Parathyroid adenoma (tissue), 2 donors: ENCODE measurements at regions not wholly inside any gene's neighbourhood (a gene's known extent, or its start where the extent isn't known, plus 50 kb on each side); places are given as distances from the start of the nearest gene placed in this dataset.

Source experiments
- H2AFZ ChIP-seq: fragments of 300-600 bp; sonication (generic); one replicate; pipeline ENCODE4 v1.7.0; 2017; ENCODE audit warnings: antibody characterized with exemption, mild to moderate bottlenecking
- H3K27ac ChIP-seq: fragments of 300-600 bp; sonication (generic); one replicate; pipeline ENCODE4 v1.7.0; 2017
- H3K27me3 ChIP-seq: fragments of 300-600 bp; sonication (generic); one replicate; pipeline ENCODE4 v1.7.0; 2017; ENCODE audit warnings: low read length; ENCODE audit not compliant: control insufficient read depth, insufficient read depth
- H3K36me3 ChIP-seq: fragments of 300-600 bp; sonication (generic); one replicate; pipeline ENCODE4 v1.7.0; 2017; ENCODE audit warnings: low read length; ENCODE audit not compliant: control insufficient read depth, insufficient read depth
- H3K4me1 ChIP-seq: fragments of 300-600 bp; sonication (generic); one replicate; pipeline ENCODE4 v1.7.0; 2017; ENCODE audit warnings: control low read depth
- H3K4me2 ChIP-seq: fragments of 300-600 bp; sonication (generic); one replicate; pipeline ENCODE4 v1.7.0; 2017; ENCODE audit warnings: low read length
- H3K4me3 ChIP-seq: fragments of 300-600 bp; sonication (generic); one replicate; pipeline ENCODE4 v1.7.0; 2017; ENCODE audit warnings: low read depth, low read length
- H3K79me2 ChIP-seq: fragments of 300-600 bp; sonication (generic); one replicate; pipeline ENCODE4 v1.7.0; 2017; ENCODE audit warnings: control low read depth
- H3K9ac ChIP-seq: fragments of 300-600 bp; sonication (generic); one replicate; pipeline ENCODE4 v1.7.0; 2017; ENCODE audit warnings: mild to moderate bottlenecking
- H3K9me3 ChIP-seq: fragments of 300-600 bp; sonication (generic); one replicate; pipeline ENCODE4 v1.7.0; 2017; ENCODE audit warnings: low read length; ENCODE audit not compliant: control insufficient read depth
- CTCF ChIP-seq: fragments of 300-600 bp; sonication (generic); IDR thresholded peaks from one replicate; pipeline ENCODE4 v1.7.0; 2017; ENCODE audit warnings: antibody characterized with exemption, mild to moderate bottlenecking
- donor health status: primary hyperparathyroidism.

GRCh38 chr10:78295242-78295641 is 261.6 kb downstream of the RPS24 start:
- no peak overlapping the region for H2AFZ ChIP-seq
- no peak overlapping the region for H3K4me3 ChIP-seq
- peaks cover 13% of the 10 kb centered on the region for H3K4me1 ChIP-seq
- no peak overlapping the region for H3K4me2 ChIP-seq
- no peak overlapping the region for H3K27ac ChIP-seq
- TF ChIP-seq CTCF, result no peak
- no peaks in the 10 kb centered on the region for H3K9me3 ChIP-seq
- H3K9ac ChIP-seq, result no peak overlapping the region
- no peaks in the 10 kb centered on the region for H3K36me3 ChIP-seq
- H3K79me2 ChIP-seq, result no peaks in the 10 kb centered on the region
- H3K27me3 ChIP-seq, result no peaks in the 10 kb centered on the region

GRCh38 chr10:78296785-78297184 is 263.1 kb downstream of the RPS24 start:
- no peak overlapping the region for H3K4me2 ChIP-seq
- no peaks in the 10 kb centered on the region for H3K36me3 ChIP-seq
- H3K79me2 ChIP-seq, result no peaks in the 10 kb centered on the region
- H3K9me3 ChIP-seq, result no peaks in the 10 kb centered on the region
- H3K9ac ChIP-seq, result no peak overlapping the region
- H3K4me3 ChIP-seq, result no peak overlapping the region
- no peak overlapping the region for H3K27ac ChIP-seq
- peaks cover 15% of the 10 kb centered on the region for H3K4me1 ChIP-seq
- no peak for TF ChIP-seq CTCF
- no peaks in the 10 kb centered on the region for H3K27me3 ChIP-seq
- no peak overlapping the region for H2AFZ ChIP-seq

GRCh38 chr10:78297997-78298396 is 264.3 kb downstream of the RPS24 start:
- no peaks in the 10 kb centered on the region for H3K36me3 ChIP-seq
- H3K27ac ChIP-seq, result no peak overlapping the region
- H3K4me3 ChIP-seq, result no peak overlapping the region
- TF ChIP-seq CTCF, result no peak
- H3K9me3 ChIP-seq, result no peaks in the 10 kb centered on the region
- no peaks in the 10 kb centered on the region for H3K27me3 ChIP-seq
- peaks cover 23% of the 10 kb centered on the region for H3K4me1 ChIP-seq
- H3K9ac ChIP-seq, result no peak overlapping the region
- no peak overlapping the region for H2AFZ ChIP-seq
- H3K79me2 ChIP-seq, result no peaks in the 10 kb centered on the region
- H3K4me2 ChIP-seq, result no peak overlapping the region

- H3K9me3 ChIP-seq, result no peaks in the 10 kb centered on the region
- peaks cover 19% of the 10 kb centered on the region for H3K4me1 ChIP-seq
- no peak overlapping the region for H3K4me3 ChIP-seq
- no peak overlapping the region for H2AFZ ChIP-seq
- no peaks in the 10 kb centered on the region for H3K27me3 ChIP-seq
- H3K27ac ChIP-seq, result no peak overlapping the region
- no peak overlapping the region for H3K9ac ChIP-seq
- TF ChIP-seq CTCF, result no peak
- H3K36me3 ChIP-seq, result no peaks in the 10 kb centered on the region
- no peaks in the 10 kb centered on the region for H3K79me2 ChIP-seq
- no peak overlapping the region for H3K4me2 ChIP-seq
These were observed 265.2 kb downstream of the RPS24 start for GRCh38 chr10:78298835-78299234.

GRCh38 chr10:78299851-78300468 is 266.3 kb downstream of the RPS24 start:
- no peak for TF ChIP-seq CTCF
- H3K79me2 ChIP-seq, result no peaks in the 10 kb centered on the region
- H3K4me1 ChIP-seq, result peaks cover 20% of the 10 kb centered on the region
- no peaks in the 10 kb centered on the region for H3K36me3 ChIP-seq
- no peak overlapping the region for H3K4me3 ChIP-seq
- no peak overlapping the region for H2AFZ ChIP-seq
- H3K9ac ChIP-seq, result no peak overlapping the region
- H3K27me3 ChIP-seq, result no peaks in the 10 kb centered on the region
- H3K9me3 ChIP-seq, result no peaks in the 10 kb centered on the region
- H3K27ac ChIP-seq, result no peak overlapping the region
- H3K4me2 ChIP-seq, result no peak overlapping the region
